Retinal pigment epithelial cell (primary cell): ENCODE measurements at regions not wholly inside any gene's neighbourhood (a gene's known extent, or its start where the extent isn't known, plus 50 kb on each side); places are given as distances from the start of the nearest gene placed in this dataset.

Experiments
- DNase-seq: peaks from one replicate; pipeline ENCODE4 v3.0.0-alpha.2; 2010; ENCODE audit warnings: low read depth
- H3K4me3 ChIP-seq: 2 replicates; pipeline ENCODE4 v1.5.1; 2011; ENCODE audit warnings: mild to moderate bottlenecking, low read length, control low read depth, moderate library complexity
- CTCF ChIP-seq: conservative IDR thresholded peaks from 2 replicates; pipeline ENCODE4 v1.5.1; 2011; ENCODE audit warnings: low read depth, low read length, control low read depth, inconsistent platforms

- DNase-seq: no peak
- no peak overlapping the region for H3K4me3 ChIP-seq
- TF ChIP-seq CTCF: no peak
Observed at GRCh38 chr2:2564300-2565078, 233.4 kb upstream of the MYT1L start.

GRCh38 chr2:2563309-2563860 lies 232.3 kb upstream of the MYT1L start:
- no peak for TF ChIP-seq CTCF
- no peak overlapping the region for H3K4me3 ChIP-seq
- DNase-seq: no peak

- TF ChIP-seq CTCF: no peak
- no peak for DNase-seq
- H3K4me3 ChIP-seq: no peak overlapping the region
Observed at GRCh38 chr2:2562867-2563266, 231.8 kb upstream of the MYT1L start.

GRCh38 chr2:2561346-2562095 lies 230.4 kb upstream of the MYT1L start:
- no peak for TF ChIP-seq CTCF
- DNase-seq: no peak
- no peak overlapping the region for H3K4me3 ChIP-seq

GRCh38 chr2:2560374-2561015 lies 229.4 kb upstream of the MYT1L start:
- no peak overlapping the region for H3K4me3 ChIP-seq
- DNase-seq: no peak
- TF ChIP-seq CTCF: no peak

GRCh38 chr2:2558476-2558875 lies 227.4 kb upstream of the MYT1L start:
- no peak for TF ChIP-seq CTCF
- DNase-seq: no peak

More at GRCh38 chr2:2558476-2558875, 227.4 kb upstream of the MYT1L start:
- no peak overlapping the region for H3K4me3 ChIP-seq
